ENCODE measurements at regions not wholly inside any gene's neighbourhood (a gene's known extent, or its start where the extent isn't known, plus 50 kb on each side); places are given as distances from the start of the nearest gene placed in this dataset.

DNA sequence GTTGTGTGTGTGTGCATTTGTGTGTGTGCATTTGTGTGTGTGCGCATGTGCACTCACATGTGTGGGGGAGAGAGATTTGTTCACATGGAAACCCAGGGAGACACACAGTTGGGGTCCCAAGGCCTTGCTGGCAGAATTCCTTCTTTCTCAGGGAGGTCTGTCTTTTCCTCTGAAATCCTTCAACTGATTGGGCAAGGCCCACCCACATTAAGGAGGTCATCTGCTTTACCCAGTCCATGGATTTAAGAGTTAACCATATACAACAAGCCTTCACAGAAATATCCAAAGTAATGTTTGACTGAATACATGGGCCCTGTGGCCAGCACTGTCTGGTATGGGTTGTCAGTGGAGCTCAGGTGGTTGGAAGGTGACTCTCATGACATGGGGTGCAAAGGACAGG, 641.4 kb downstream of the BRD1 start:
- no peak overlapping the region for H3K27ac ChIP-seq (ENCODE audit: low read length)
- no peak overlapping the region for H3K4me3 ChIP-seq (ENCODE audit: low read length)
- no peak overlapping the region for H3K4me2 ChIP-seq (ENCODE audit: low read depth, low read length)
- no peaks in the 10 kb centered on the region for H3K9me2 ChIP-seq (replicated peaks; ENCODE audit: insufficient read depth, low read length)
- H3F3A ChIP-seq (ENCODE audit: insufficient read depth, low read length) = no peaks in the 10 kb centered on the region
- no peak for DNase-seq
- H3K9me3 ChIP-seq (replicated peaks; ENCODE audit: insufficient read depth, low read length) = no peaks in the 10 kb centered on the region
- H3K27me3 ChIP-seq (replicated peaks; ENCODE audit: insufficient read depth, low read length) = peaks cover 68% of the 10 kb centered on the region
- no peaks in the 10 kb centered on the region for H3K79me2 ChIP-seq (ENCODE audit: low read length)
- H4K20me1 ChIP-seq (ENCODE audit: insufficient read depth, low read length) = no peaks in the 10 kb centered on the region
- TF ChIP-seq, protein P1, sequence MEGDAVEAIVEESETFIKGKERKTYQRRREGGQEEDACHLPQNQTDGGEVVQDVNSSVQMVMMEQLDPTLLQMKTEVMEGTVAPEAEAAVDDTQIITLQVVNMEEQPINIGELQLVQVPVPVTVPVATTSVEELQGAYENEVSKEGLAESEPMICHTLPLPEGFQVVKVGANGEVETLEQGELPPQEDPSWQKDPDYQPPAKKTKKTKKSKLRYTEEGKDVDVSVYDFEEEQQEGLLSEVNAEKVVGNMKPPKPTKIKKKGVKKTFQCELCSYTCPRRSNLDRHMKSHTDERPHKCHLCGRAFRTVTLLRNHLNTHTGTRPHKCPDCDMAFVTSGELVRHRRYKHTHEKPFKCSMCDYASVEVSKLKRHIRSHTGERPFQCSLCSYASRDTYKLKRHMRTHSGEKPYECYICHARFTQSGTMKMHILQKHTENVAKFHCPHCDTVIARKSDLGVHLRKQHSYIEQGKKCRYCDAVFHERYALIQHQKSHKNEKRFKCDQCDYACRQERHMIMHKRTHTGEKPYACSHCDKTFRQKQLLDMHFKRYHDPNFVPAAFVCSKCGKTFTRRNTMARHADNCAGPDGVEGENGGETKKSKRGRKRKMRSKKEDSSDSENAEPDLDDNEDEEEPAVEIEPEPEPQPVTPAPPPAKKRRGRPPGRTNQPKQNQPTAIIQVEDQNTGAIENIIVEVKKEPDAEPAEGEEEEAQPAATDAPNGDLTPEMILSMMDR (IDR thresholded peaks at IDR 0.05; ENCODE audit: low read length) = no peak
- TF ChIP-seq EZH2phosphoT487 (IDR thresholded peaks at IDR 0.05; ENCODE audit: low read length) = no peak
- no peak for TF ChIP-seq EZH2 (optimal IDR thresholded peaks at IDR 0.05; ENCODE audit: low read depth, low read length)
- H3K4me1 ChIP-seq (ENCODE audit: low read length) = no peaks in the 10 kb centered on the region
- no peak overlapping the region for H3K9ac ChIP-seq (ENCODE audit: low read length)
- no peak overlapping the region for H2AFZ ChIP-seq (ENCODE audit: low read length)
- H3K36me3 ChIP-seq (replicated peaks; ENCODE audit: insufficient read depth, low read length) = no peaks in the 10 kb centered on the region

DNA sequence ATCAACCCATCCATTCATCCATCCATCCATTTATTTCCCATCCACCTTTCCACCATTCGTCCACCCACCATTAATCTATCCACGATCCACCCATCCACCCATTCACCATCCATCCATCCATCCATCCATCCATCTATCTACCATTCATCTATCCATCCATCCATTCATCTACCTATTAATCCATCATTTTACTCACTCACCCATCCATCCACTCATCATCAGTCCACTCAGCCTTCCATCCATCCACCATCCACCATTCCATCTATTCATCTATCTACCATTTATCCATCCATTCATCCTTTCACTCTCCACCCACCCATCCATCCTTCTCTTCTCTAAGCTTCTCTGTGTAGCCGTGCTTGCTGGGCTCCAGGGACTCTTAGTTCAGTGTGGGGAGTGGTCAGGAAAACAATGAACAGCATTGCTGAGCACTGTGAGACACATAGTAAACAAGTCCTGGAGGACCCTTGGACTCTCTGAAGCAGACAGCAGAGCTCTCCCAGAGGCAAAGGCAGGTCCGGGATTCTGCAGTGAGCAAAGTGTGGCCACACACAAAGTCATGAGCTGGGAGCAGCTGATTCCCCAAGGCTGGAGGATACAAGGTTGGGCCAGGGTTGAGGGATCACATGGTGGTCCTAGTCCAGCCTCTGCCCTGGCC, 642.2 kb downstream of the BRD1 start:
- Histone ChIP-seq H3K4me1 (ENCODE audit: low read length) (no peaks in the 10 kb centered on the region), H3K9ac (ENCODE audit: low read length) (no peak overlapping the region), H4K20me1 (ENCODE audit: insufficient read depth, low read length) (no peaks in the 10 kb centered on the region), H3K9me3 (replicated peaks; ENCODE audit: insufficient read depth, low read length) (no peaks in the 10 kb centered on the region), H3K4me2 (ENCODE audit: low read depth, low read length) (no peak overlapping the region), H3K4me3 (ENCODE audit: low read length) (no peak overlapping the region), H3F3A (ENCODE audit: insufficient read depth, low read length) (no peaks in the 10 kb centered on the region), H3K36me3 (replicated peaks; ENCODE audit: insufficient read depth, low read length) (no peaks in the 10 kb centered on the region), H2AFZ (ENCODE audit: low read length) (no peak overlapping the region), H3K27me3 (replicated peaks; ENCODE audit: insufficient read depth, low read length) (peaks cover 62% of the 10 kb centered on the region), H3K79me2 (ENCODE audit: low read length) (no peaks in the 10 kb centered on the region), H3K9me2 (replicated peaks; ENCODE audit: insufficient read depth, low read length) (no peaks in the 10 kb centered on the region), H3K27ac (ENCODE audit: low read length) (no peak overlapping the region)
- TF ChIP-seq, protein P1 (IDR thresholded peaks at IDR 0.05; ENCODE audit: low read length) = no peak
- TF ChIP-seq EZH2 (optimal IDR thresholded peaks at IDR 0.05; ENCODE audit: low read depth, low read length) (no peak), EZH2phosphoT487 (IDR thresholded peaks at IDR 0.05; ENCODE audit: low read length) (no peak)
- DNase-seq = no peak

DNA sequence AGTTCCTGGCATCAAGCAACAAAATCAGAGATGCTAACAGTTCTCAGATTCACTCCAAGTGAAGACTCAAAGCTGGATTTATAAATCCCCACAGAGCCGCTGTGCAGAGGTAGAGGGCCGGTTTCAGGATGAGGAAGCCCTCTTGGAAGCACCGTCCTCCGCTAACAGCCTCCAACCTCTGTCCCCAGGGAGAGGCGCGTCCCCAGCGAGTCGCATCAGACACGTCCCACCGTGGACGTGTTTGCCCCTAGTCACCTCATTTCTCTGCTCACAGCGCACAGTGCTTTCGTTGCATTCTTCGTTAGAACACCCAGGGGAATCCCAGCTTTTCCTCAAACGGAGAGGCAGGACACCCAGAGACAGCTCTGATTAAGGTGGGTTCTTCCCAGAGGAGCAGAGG, 642.9 kb downstream of the BRD1 start:
- Histone ChIP-seq H3K4me2 (ENCODE audit: low read depth, low read length) (no peak overlapping the region), H3K9me3 (replicated peaks; ENCODE audit: insufficient read depth, low read length) (no peaks in the 10 kb centered on the region)
- TF ChIP-seq, protein P1 (IDR thresholded peaks at IDR 0.05; ENCODE audit: low read length) = no peak
- TF ChIP-seq EZH2phosphoT487 (IDR thresholded peaks at IDR 0.05; ENCODE audit: low read length) = no peak
- TF ChIP-seq EZH2 (optimal IDR thresholded peaks at IDR 0.05; ENCODE audit: low read depth, low read length) = no peak

More for the DNA sequence above, 642.9 kb downstream of the BRD1 start:
- no peak overlapping the region for H3K27ac ChIP-seq (ENCODE audit: low read length)
- peaks cover 63% of the 10 kb centered on the region for H3K27me3 ChIP-seq (replicated peaks; ENCODE audit: insufficient read depth, low read length)
- no peaks in the 10 kb centered on the region for H3K36me3 ChIP-seq (replicated peaks; ENCODE audit: insufficient read depth, low read length)
- no peaks in the 10 kb centered on the region for H3K79me2 ChIP-seq (ENCODE audit: low read length)
- H3F3A ChIP-seq (ENCODE audit: insufficient read depth, low read length) = no peaks in the 10 kb centered on the region
- H3K9ac ChIP-seq (ENCODE audit: low read length) = no peak overlapping the region
- no peak for DNase-seq
- H3K4me3 ChIP-seq (ENCODE audit: low read length) = no peak overlapping the region
- no peaks in the 10 kb centered on the region for H3K4me1 ChIP-seq (ENCODE audit: low read length)
- H2AFZ ChIP-seq (ENCODE audit: low read length) = no peak overlapping the region
- no peaks in the 10 kb centered on the region for H4K20me1 ChIP-seq (ENCODE audit: insufficient read depth, low read length)
- no peaks in the 10 kb centered on the region for H3K9me2 ChIP-seq (replicated peaks; ENCODE audit: insufficient read depth, low read length)

Measured in MM.1S (cell line).